Kasumi-1 (cell line): ENCODE measurements at regions not wholly inside any gene's neighbourhood (a gene's known extent, or its start where the extent isn't known, plus 50 kb on each side); places are given as distances from the start of the nearest gene placed in this dataset.

Experiments
- DNase-seq, 2 experiments: peaks; one replicate each; lab custom pipeline; 2025; lab: John Stamatoyannopoulos, UW

DNA sequence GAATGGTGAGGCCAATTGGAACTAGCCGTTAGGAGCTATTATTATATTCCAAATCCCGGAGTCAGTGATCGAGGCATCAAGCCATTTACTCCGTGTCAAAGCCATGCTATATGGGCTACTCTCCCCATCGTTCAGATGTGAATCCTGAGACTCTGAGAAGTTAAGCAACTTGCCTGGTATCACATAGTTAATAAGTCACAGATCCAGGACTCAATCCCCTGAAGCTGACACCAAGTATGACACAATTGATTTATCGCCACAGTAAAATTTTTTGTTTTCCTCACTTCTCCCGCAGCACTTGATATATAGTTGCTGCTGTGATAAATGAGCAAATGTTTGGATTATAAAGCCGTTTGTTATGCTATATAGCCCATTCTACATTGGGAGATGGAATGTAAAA lies 50.8 kb upstream of the TSHZ2 start:
- no peak for DNase-seq

GRCh38 chr20:52918311-52918710 lies 53.8 kb upstream of the TSHZ2 start:
- no peak for DNase-seq

DNA sequence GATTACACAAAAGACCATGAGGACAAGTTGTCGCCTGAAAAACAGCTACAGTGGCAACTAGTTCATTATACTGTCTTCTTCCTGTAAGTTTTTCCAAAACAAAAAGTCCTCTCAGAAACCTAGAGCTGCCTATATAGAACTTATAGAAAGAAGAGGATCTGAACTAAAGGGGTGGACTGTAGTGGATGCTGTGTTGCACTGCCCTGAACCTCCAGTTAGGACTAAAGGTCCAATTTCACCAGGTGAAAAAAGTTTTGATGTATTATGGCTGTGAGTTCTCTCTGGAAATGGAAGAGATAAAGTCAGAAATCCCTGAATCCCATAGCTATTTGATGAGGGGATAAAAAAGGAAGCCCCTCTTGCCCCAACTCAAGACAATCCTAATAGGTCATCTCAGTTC lies 56.6 kb upstream of the TSHZ2 start:
- no peak for DNase-seq

GRCh38 chr20:52914870-52915269 lies 57.3 kb upstream of the TSHZ2 start:
- DNase-seq, result no peak

GRCh38 chr20:52913650-52914387 lies 58.3 kb upstream of the TSHZ2 start:
- DNase-seq, result no peak

DNA sequence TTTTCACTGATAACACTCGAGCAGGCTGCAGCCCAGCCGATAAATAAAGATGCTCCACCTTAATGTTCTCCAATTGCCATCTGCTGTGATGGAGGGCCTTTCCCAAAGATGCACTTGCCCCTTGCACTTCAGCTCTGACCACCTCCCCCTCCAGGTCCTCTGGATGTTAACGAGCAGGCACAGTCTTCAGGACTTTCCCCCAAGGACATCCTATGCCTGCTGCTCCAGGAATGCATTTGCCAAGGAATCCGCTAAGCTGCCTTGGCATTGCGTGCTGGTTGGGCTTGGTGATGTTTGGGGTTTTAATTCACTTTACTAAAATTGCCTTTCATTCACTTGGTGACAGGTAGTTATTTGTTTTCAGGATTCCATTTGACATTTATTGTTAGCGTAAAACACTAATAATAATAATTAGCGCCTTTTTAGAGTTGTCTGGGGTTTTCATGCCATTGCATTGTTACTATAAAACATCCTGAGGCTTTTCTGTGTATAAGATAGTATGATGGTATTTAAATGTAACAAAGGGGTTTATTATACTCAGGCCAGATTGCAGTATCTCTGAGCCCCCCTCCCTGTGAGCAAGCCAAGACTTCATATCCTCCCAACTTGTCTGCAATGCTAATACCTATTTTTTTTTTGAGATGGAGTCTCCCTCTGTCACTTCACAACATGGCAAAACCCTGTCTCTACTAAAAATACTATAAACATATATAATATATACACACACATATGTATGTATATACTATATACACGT lies 66.7 kb upstream of the TSHZ2 start:
- no peak for DNase-seq

DNA sequence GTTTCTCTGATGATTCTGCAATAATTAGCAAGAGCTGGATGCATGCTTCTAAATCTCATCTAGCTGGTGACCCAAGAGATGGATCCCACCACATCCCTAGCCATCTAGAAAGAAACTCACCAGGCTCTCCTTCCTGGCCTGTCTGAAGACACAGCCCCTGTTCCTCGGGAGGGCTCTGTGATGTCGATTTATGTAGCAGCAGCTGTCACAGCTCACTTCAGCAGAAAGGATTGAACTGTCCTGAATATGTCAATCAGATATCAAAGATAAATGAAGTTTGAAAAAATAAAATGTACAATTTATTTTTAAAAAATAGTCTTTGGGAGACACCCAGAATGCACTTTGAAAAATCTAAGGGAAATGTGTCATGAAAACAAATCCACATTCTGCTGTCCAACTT lies 67.3 kb upstream of the TSHZ2 start:
- no peak for DNase-seq

- DNase-seq, result no peak
Measured at GRCh38 chr20:52899041-52899608, 73.0 kb upstream of the TSHZ2 start.

GRCh38 chr20:52896348-52896747 lies 75.8 kb upstream of the TSHZ2 start:
- no peak for DNase-seq

DNA sequence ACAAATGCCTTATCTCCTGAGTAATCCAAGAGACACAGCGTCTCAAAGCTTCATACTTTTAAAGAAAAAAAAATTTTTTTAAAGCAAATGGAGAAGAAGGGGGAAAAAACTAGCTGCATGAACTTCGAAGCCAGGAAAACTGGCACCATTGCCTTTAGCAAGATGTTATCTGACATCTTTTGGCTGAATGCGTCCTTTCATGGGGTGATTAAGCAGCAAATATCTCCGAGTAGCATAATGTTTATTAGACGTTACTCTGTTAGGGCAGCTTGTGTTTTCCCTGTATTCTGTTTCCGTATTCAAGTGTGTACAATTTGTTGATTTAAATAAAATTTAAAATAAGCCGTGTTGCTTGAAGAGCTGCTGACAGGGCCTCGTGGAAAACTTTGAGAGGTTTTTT lies 76.5 kb upstream of the TSHZ2 start:
- no peak for DNase-seq

- DNase-seq, result no peak
Measured at GRCh38 chr20:52895235-52895634, 76.9 kb upstream of the TSHZ2 start.

GRCh38 chr20:52893498-52893897 lies 78.7 kb upstream of the TSHZ2 start:
- no peak for DNase-seq

- no peak for DNase-seq
Measured at GRCh38 chr20:52892023-52892422, 80.1 kb upstream of the TSHZ2 start.

DNA sequence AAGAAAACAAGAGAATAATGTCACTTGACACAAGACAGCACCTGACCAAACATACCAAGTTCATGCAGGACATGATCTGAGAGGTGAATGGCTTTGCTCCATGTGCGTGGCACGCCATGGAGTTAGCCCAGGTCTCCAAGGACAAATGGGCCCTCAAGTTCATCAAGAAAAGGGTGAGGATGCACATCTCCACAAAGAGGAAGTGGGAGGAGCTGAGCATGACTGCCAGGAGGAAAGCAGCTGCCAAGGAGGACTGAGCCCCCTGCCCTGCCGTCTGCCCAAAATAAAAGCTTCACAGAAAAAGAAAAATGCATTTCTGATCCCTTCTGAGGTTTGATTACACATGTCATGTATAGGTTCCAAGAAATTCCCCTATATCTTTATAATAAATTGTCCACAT lies 82.0 kb upstream of the TSHZ2 start:
- no peak for DNase-seq

DNA sequence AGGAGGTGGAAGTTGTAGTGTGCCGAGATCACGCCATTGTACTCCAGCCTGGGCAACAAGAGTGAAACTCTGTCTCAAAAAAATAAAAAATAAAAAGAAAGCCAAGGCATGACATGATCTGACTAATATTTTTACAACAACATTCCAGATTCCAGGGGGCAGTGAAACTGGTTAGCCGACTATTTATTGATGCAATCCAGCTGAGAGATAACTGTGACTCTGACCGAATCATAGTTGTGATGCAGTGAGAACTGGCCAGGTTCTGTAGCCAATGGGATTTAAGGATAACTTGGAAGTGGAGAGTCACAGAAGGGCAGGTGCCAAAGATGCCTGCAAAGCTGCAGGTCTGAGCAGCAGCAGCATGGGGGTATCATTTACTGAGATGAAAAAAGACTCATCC lies 82.9 kb upstream of the TSHZ2 start:
- DNase-seq, result no peak

DNA sequence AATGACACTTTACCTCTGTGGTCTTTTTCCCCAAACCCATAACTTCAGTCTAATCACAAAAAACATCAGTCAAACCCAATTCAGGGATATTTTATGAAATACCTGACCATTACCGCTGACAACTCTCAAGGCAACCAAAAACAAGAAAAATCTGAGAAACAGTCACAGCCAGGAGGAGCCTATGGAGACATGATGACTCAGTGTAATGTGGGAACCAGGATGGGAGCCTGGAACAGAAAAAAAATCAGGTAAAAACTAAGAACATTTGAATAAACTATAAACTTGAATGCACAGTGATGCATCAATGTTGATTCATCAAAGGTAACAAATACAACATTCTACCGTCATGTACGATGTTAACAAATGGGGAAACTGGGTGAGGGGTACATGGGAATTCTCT lies 84.1 kb upstream of the TSHZ2 start:
- DNase-seq, result no peak

DNA sequence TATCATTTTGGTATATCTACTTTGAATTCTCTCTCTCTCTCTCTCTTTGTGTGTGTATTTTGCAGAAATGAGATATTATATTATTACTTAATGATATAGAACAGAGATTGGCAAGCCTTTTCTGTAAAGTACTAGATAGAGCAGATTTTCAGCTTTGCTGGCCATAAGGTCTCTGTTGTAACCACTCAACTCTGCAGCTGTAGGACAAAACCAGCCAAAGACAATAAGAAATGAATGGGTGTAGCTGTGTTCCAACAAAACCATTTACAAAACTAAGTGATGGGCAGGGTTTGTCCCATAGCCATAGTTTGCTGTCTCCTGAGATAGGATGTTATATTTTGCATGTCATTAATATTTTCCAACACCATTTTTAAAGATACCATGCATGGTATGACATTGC lies 91.2 kb upstream of the TSHZ2 start:
- DNase-seq, result no peak

GRCh38 chr20:52880259-52880658 lies 91.9 kb upstream of the TSHZ2 start:
- DNase-seq, result no peak

DNA sequence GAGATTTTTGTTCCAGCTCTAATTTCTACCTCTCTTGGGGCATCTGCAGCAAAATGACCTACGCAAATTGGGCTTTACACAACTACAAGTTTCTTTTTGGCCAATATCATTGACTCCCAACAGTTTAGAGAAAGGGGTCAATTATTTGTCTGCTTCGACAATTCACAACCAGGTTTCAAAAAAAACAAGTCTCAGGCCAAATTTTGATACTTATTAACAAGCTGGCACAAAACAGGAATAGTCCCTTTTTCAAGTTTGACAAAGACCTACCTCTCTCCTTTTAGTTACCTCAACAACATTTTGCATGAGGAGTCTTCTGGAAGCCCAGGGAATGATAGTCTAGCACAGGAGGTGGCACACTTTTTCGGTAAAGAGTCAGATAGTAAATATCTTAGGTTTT lies 97.9 kb upstream of the TSHZ2 start:
- DNase-seq, result no peak

DNA sequence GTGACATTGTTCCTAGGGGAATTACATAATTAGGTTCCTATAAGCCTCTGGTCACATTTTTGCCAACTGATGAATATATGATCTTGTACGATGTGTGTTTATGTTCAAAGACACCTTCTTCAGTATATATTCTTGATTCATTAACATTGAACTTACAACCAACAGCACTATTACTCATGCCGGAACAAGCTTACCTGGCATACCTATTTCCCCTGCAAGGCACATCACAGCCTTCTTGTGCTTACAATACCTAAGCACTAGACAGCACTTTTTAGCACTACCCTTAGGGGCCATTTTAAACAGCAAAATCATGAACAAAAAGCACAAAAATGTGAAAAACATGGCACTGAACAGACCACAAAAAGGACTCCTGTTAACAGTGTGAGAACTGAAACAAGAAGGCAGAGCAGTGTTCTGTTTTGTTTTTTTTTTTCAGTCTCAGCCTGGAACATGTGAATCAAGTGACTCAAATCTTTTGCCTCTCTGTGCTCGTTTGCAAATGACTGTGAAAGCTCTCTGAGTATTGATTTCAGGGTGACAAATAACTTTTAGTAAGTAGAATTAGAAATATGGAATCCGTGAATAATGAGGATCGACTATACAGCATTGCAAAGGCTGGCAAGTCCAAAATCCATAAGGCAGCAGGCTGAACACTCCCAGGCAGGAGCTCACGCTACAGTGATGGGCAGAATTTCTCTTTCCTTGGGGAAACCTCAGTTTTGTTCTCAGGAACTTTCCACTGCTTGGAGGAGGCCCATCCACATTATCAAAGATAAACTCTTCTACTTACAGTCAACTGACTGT lies 102.3 kb upstream of the TSHZ2 start:
- DNase-seq, result no peak

DNA sequence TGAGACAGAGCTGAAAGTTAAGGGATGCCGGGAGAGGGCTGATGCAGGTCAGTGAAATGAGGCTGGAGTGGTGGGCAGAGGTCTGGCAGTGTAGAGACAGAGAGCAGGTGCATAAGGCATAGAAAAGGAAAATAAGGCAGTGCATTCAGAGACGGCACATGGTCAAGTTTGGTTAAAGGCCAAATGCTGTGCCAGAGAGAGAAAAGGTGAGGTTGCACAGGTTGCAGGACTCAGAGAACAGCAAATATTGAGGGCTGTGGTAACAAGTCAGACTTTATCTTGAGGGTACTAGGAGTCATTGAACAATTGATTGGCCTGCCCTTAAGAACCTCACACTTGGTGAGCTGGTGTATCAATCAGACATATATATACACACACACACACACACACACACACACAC lies 102.9 kb upstream of the TSHZ2 start:
- no peak for DNase-seq

DNA sequence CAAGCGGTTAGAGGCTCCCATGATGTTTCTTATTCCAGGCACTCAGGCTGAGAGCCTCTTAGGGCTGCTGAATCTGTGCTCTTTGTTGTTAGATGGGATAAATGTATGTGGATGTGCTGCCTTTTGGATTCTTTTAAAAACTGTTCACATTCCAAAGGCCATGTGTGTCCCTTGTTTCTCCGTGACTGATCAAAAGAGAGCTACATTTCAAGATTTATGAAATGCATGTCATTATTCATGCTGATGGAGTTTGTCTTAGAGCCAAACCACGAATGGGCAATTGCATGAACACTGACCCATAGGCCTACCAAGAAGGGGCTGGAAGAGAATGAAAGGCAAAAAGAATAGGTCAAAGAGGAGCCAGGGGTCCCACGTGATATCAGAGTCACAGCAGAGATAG lies 104.9 kb upstream of the TSHZ2 start:
- DNase-seq, result no peak
